ENCODE measurements at regions not wholly inside any gene's neighbourhood (a gene's known extent, or its start where the extent isn't known, plus 50 kb on each side); places are given as distances from the start of the nearest gene placed in this dataset.

DNA sequence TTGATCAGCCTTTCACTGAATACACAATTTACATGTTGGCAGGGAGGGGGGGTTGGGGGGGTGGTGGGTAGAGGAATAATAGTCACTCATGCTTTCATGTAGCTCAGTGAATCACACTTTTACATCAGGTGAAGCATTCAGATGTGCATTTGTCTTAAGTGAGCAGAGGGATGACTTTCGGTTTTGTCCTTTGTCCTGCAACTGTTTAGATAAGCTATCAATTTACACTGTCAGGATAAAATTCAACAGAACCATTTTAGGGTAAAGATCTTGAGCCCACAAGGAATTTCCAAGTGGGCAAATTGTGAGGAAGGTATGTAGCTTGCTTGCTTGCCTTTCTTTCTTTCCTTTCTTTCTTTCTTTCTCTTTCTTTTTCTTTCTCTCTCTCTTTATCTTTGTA is 576.2 kb downstream of the MTRR start:
- H3K27me3 ChIP-seq (ENCODE audit: control insufficient read depth in 2 of 2, insufficient read depth in 2 of 2, low read length in 2 of 2), result no peaks in the 10 kb centered on the region
- dilution Hi-C loops (cut with MboI; ENCODE audit: extremely low pct_ligation_motif_present, low sequenced_read_pairs), result no loop called here
- no peak overlapping the region for H2AFZ ChIP-seq (ENCODE audit: low read depth, low read length)
- no peaks in the 10 kb centered on the region for H4K20me1 ChIP-seq (replicated peaks; ENCODE audit: control insufficient read depth, extremely low read depth, insufficient read depth, low read length)
- H3K4me2 ChIP-seq (ENCODE audit: insufficient read depth, low read length), result no peak overlapping the region
- intact Hi-C loops (cut with micrococcal nuclease), result no loop called here
- H3K27ac ChIP-seq (ENCODE audit: insufficient read depth, low read depth, low read length), result no peak overlapping the region
- CTCF ChIA-PET, result no interaction called here
- H3K4me3 ChIP-seq (replicated peaks in 1 of 3; ENCODE audit: insufficient read depth in 1 of 3, low read depth in 1 of 3, low read length in 3 of 3), result no peak overlapping the region
- no TSS peak for BruUV-seq (replicated peaks)
- POLR2A ChIA-PET, result no interaction called here
- H3K9me3 ChIP-seq (replicated peaks; ENCODE audit: control insufficient read depth, insufficient read depth, low read length), result no peaks in the 10 kb centered on the region
- no peaks in the 10 kb centered on the region for H3K36me3 ChIP-seq (ENCODE audit: control insufficient read depth in 2 of 2, extremely low read depth in 1 of 2, insufficient read depth in 2 of 2, low read length in 2 of 2)
- FAIRE-seq (no peak), DNase-seq (ENCODE audit: low read depth, low spot score) (no peak)
- H3K9me1 ChIP-seq (replicated peaks; ENCODE audit: control insufficient read depth, extremely low read depth, insufficient read depth, low read length), result no peaks in the 10 kb centered on the region
- H3K9ac ChIP-seq (replicated peaks; ENCODE audit: extremely low read depth, insufficient read depth, low read length), result no peak overlapping the region
- H3K4me1 ChIP-seq (ENCODE audit: control insufficient read depth, extremely low read depth, insufficient read depth, low read length), result no peaks in the 10 kb centered on the region
- no peaks in the 10 kb centered on the region for H3K79me2 ChIP-seq (ENCODE audit: control insufficient read depth, insufficient read depth, low read length)
- TF ChIP-seq JUN (IDR thresholded peaks at IDR 0.05; ENCODE audit: borderline replicate concordance, insufficient read depth, insufficient read length, low read depth), result no peak
- TF ChIP-seq POLR2A (IDR thresholded peaks at IDR 0.05; ENCODE audit: low read depth, low read length), result no peak
- no peak for TF ChIP-seq EZH2 (IDR thresholded peaks at IDR 0.05; ENCODE audit: borderline replicate concordance, low read depth, low read length, severe bottlenecking)
- TF ChIP-seq MYC (IDR thresholded peaks at IDR 0.05; ENCODE audit: low read depth, low read length), result no peak

DNA sequence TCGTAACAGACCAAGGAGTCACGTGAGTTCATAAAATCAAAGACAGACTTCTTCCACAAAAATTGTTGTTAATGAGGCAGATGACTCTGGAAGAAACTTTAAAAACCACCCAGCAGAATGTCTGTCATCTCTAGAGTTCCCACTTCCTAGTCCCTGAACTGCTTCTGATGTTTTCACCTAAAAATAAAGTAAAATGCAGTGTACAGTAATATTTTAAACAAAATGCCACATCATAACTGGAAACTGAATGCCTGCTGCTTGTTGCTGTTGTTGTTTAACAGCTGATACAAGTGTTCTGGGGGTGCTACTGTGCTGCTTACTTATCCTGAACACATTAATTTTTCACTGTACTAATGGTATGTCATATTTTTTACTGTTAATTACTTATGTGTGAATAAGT is 577.2 kb downstream of the MTRR start:
- no peak overlapping the region for H2AFZ ChIP-seq (ENCODE audit: low read depth, low read length)
- H3K79me2 ChIP-seq (ENCODE audit: control insufficient read depth, insufficient read depth, low read length), result no peaks in the 10 kb centered on the region
- no peak overlapping the region for H3K27ac ChIP-seq (ENCODE audit: insufficient read depth, low read depth, low read length)
- no peak for FAIRE-seq
- dilution Hi-C loops (cut with MboI; ENCODE audit: extremely low pct_ligation_motif_present, low sequenced_read_pairs) (no loop called here), intact Hi-C loops (cut with micrococcal nuclease) (no loop called here)
- no peaks in the 10 kb centered on the region for H3K9me3 ChIP-seq (replicated peaks; ENCODE audit: control insufficient read depth, insufficient read depth, low read length)
- no peaks in the 10 kb centered on the region for H3K27me3 ChIP-seq (ENCODE audit: control insufficient read depth in 2 of 2, insufficient read depth in 2 of 2, low read length in 2 of 2)
- no peaks in the 10 kb centered on the region for H3K4me1 ChIP-seq (ENCODE audit: control insufficient read depth, extremely low read depth, insufficient read depth, low read length)
- DNase-seq (ENCODE audit: low read depth, low spot score), result no peak
- H3K36me3 ChIP-seq (ENCODE audit: control insufficient read depth in 2 of 2, extremely low read depth in 1 of 2, insufficient read depth in 2 of 2, low read length in 2 of 2), result no peaks in the 10 kb centered on the region
- no peak overlapping the region for H3K4me3 ChIP-seq (replicated peaks in 1 of 3; ENCODE audit: insufficient read depth in 1 of 3, low read depth in 1 of 3, low read length in 3 of 3)
- H3K9me1 ChIP-seq (replicated peaks; ENCODE audit: control insufficient read depth, extremely low read depth, insufficient read depth, low read length), result no peaks in the 10 kb centered on the region
- ChIA-PET CTCF (no interaction called here), POLR2A (no interaction called here)
- H3K9ac ChIP-seq (replicated peaks; ENCODE audit: extremely low read depth, insufficient read depth, low read length), result no peak overlapping the region
- H4K20me1 ChIP-seq (replicated peaks; ENCODE audit: control insufficient read depth, extremely low read depth, insufficient read depth, low read length), result no peaks in the 10 kb centered on the region
- TF ChIP-seq POLR2AphosphoS5 (IDR thresholded peaks at IDR 0.05; ENCODE audit: insufficient read depth, low read depth, low read length) (no peak), MYC (IDR thresholded peaks at IDR 0.05; ENCODE audit: low read depth, low read length) (no peak), GATA2 (IDR thresholded peaks at IDR 0.05; ENCODE audit: insufficient read depth, insufficient read length, low read depth, low read length) (no peak)
- TF ChIP-seq, protein P1, sequence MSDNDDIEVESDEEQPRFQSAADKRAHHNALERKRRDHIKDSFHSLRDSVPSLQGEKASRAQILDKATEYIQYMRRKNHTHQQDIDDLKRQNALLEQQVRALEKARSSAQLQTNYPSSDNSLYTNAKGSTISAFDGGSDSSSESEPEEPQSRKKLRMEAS (IDR thresholded peaks at IDR 0.05; ENCODE audit: insufficient read depth, insufficient read length), result no peak
- TF ChIP-seq, protein P2, sequence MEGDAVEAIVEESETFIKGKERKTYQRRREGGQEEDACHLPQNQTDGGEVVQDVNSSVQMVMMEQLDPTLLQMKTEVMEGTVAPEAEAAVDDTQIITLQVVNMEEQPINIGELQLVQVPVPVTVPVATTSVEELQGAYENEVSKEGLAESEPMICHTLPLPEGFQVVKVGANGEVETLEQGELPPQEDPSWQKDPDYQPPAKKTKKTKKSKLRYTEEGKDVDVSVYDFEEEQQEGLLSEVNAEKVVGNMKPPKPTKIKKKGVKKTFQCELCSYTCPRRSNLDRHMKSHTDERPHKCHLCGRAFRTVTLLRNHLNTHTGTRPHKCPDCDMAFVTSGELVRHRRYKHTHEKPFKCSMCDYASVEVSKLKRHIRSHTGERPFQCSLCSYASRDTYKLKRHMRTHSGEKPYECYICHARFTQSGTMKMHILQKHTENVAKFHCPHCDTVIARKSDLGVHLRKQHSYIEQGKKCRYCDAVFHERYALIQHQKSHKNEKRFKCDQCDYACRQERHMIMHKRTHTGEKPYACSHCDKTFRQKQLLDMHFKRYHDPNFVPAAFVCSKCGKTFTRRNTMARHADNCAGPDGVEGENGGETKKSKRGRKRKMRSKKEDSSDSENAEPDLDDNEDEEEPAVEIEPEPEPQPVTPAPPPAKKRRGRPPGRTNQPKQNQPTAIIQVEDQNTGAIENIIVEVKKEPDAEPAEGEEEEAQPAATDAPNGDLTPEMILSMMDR (IDR thresholded peaks at IDR 0.05; ENCODE audit: extremely low read depth in 1 of 2, insufficient read depth in 1 of 2, low read depth in 1 of 2, low read length in 2 of 2), result no peak
- H3K4me2 ChIP-seq (ENCODE audit: insufficient read depth, low read length), result no peak overlapping the region
- BruUV-seq (replicated peaks), result no TSS peak

Data from endothelial cell of umbilical vein (primary cell).